OCI-M2 (cell line): ENCODE measurements at regions not wholly inside any gene's neighbourhood (a gene's known extent, or its start where the extent isn't known, plus 50 kb on each side); places are given as distances from the start of the nearest gene placed in this dataset.
"Not testable (repeated sequence)": the region's sequence is repeated elsewhere in the genome, so short reads cannot be mapped to it uniquely, and the experiment has no call there.

Experiments used
- DNase-seq: peaks from one replicate; lab custom pipeline; 2025; ENCODE audit not compliant: unreplicated experiment; lab: John Stamatoyannopoulos, UW

- DNase-seq: no peak
Observed at GRCh38 chr2:11950896-11951295, 204.5 kb downstream of the LPIN1 start.

DNA sequence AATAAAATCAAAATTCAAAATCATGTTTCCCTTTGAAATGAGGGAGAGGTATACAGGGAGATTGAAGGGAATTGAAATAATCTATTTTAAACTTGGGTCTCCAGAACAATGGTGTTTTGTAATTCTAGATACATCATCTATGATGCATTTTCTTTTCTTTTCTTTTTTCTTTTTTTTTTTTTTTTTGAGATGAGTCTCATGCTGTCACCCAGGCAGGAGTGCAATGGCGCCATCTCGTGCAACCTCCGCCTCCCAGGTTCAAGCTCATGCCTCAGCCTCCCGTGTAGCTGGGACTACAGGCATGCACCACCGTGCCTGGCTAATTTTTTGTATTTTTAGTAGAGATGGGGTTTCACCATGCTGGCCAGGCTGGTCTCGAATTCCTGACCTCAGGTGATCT lies 205.1 kb downstream of the LPIN1 start:
- DNase-seq: not testable (repeated sequence)

DNA sequence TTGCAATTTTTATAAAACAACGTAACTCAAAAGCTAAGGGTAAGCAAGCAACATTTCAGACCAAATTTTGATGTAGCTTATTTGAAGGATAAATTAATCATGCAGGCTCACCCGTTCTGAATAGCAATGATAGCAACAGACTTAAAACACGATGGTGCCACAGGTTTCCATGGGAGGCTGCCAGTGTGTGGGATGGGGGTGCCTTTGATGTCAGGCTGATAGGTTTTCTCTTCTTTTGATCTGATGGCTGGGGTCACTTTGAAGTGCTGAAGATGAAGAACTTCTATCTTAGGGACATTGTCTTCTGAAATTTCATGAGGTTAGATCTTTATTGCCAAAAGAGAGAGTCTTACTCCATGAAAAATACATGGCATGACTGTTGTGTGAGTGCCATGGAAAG lies 206.8 kb downstream of the LPIN1 start:
- DNase-seq: no peak

- no peak for DNase-seq
Observed at GRCh38 chr2:11955314-11955713, 208.9 kb downstream of the LPIN1 start.

DNA sequence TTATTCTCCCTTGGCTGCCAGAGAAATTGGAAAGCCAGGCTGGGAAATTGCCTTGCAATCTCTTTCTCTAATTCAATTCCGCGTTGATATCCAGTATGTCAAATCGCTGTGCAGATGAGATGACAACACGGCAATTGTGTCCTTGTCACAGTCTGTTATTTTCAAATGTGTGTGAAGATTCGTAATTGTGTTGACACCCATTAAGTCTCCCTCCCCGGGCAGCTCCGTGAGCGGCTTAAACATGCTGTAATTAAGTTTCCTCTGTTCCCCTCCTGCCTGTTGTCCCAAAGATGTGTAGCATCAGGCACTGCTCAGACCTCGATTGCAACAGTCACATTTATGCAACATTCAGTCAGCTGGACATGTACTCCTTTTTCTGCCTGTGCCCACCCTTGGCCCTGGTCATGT lies 209.5 kb downstream of the LPIN1 start:
- no peak for DNase-seq

DNA sequence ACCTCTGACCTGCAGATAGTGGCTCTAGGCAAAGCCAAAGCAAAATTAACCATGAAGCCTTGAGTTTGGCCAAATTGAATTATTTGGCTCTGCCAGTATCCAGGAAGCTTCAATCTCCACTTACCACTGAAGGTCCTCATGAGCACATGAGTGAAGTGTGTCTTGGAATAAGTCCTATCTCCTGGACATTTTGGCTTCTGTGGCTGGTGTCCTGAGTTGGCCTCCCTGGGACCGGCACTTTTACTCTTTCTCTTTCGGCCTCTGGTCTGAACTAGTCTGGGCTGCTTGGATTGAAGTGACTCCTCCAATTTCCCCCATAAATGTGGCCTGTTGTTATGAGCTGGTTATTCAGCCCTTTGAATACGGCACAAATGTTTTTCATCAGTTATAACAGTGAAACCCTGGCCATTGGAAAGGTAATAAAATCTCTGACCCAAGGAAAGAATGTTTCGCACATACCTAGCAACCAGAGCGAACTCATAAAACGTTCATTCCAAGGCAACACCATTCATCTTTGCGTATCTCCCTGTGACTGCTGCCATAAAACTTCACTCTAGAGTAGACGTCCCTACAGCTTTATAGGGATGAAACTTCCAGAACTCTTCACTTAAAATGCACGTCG lies 216.4 kb downstream of the LPIN1 start:
- DNase-seq: no peak

DNA sequence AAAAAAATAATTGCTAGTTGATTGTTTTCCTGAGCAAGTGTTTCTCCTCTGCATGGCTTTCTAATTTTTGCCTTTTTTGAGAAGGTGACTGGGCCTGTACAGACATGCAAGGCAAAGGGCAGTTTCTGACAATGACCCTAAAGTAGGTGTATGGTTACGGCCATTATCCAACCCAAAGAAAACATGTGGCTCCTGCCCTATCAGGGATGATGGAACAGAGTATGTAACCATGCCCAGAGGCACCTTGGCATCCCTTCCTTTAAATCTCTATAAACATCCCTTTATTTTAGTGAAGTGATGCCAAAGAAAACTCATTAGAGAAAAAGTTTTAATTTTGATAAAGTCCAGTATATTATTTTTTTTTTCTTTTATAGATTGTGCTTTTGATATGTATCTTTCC lies 217.5 kb downstream of the LPIN1 start:
- DNase-seq: no peak

- peak; percentile 67 for DNase-seq
Observed at GRCh38 chr2:11967946-11968465, 221.6 kb downstream of the LPIN1 start.

GRCh38 chr2:11968521-11968920 lies 222.1 kb downstream of the LPIN1 start:
- DNase-seq: no peak

GRCh38 chr2:11969774-11970173 lies 223.3 kb downstream of the LPIN1 start:
- DNase-seq: no peak

- DNase-seq: no peak
Observed at GRCh38 chr2:11974573-11974972, 228.1 kb downstream of the LPIN1 start.

GRCh38 chr2:11975373-11975772 lies 228.9 kb downstream of the LPIN1 start:
- no peak for DNase-seq

GRCh38 chr2:11976073-11976472 lies 229.6 kb downstream of the LPIN1 start:
- no peak for DNase-seq

- no peak for DNase-seq
Observed at GRCh38 chr2:11977766-11978524, 231.5 kb downstream of the LPIN1 start.

GRCh38 chr2:11980809-11981208 lies 234.4 kb downstream of the LPIN1 start:
- no peak for DNase-seq

GRCh38 chr2:11983401-11983800 lies 237.0 kb downstream of the LPIN1 start:
- no peak for DNase-seq

DNA sequence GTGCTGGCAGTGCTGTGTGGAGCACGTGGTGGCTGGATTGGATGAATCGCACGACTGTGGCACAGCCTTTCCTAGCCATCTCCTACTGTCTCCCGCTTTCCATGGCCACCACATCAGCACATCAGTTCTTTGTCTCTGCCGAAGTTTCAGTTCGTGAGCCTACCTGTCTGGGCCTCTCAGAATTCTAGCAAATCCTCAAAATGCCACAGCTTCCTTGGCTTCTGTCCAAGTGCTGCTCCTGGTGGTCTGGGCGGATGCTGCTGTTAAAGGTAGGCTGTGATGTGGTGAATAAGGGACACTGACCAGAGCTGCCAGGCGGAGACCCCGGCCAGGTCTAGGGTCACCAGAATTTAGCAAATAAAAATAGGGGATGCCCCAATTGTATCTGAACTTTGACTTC lies 237.4 kb downstream of the LPIN1 start:
- no peak for DNase-seq

GRCh38 chr2:11984316-11985158 lies 238.1 kb downstream of the LPIN1 start:
- DNase-seq: no peak

- no peak for DNase-seq
Observed at GRCh38 chr2:11985817-11986566, 239.6 kb downstream of the LPIN1 start.

- no peak for DNase-seq
Observed at GRCh38 chr2:11987151-11987550, 240.7 kb downstream of the LPIN1 start.
